CD4-positive, alpha-beta T cell (primary cell): ENCODE measurements at regions not wholly inside any gene's neighbourhood (a gene's known extent, or its start where the extent isn't known, plus 50 kb on each side); places are given as distances from the start of the nearest gene placed in this dataset.

Experiments used
- ATAC-seq: fragments of 200-7000 bp; cut with Tn5 transposase; one replicate; pipeline ENCODE4 v1.10.0; 2022; ENCODE audit warnings: mild to moderate bottlenecking; ENCODE audit not compliant: poor library complexity
- CTCF ChIA-PET: fragments of 350-600 bp; sonication (Branson Sonifier 250); formaldehyde crosslinking; loops from one replicate; lab custom pipeline; 2021; ENCODE audit warnings: antibody characterized with exemption, inconsistent platforms; lab: Charles Lee
- POLR2A ChIA-PET: fragments of 350-600 bp; sonication (Branson Sonifier 250); formaldehyde crosslinking; loops from one replicate; lab custom pipeline; 2021; ENCODE audit warnings: antibody characterized with exemption, inconsistent platforms; lab: Charles Lee
- DNase-seq, 14 experiments: peaks; one replicate each; pipeline ENCODE4 v3.0.0-alpha.2; 2013 to 2020; ENCODE audit warnings: mixed read lengths in 2 of 14
- H3K27ac ChIP-seq, 2 donors: one replicate each; pipeline versions ENCODE4 v1.5.1 to v1.7.0; 2013; ENCODE audit warnings: low read length in 2 of 2, low read depth in 1 of 2, mild to moderate bottlenecking in 1 of 2
- H3K27me3 ChIP-seq, 2 experiments: 1 replicate in 1 of 2; 2 replicates in 1 of 2; pipeline versions ENCODE4 v1.6.1 to v1.7.0; 2013; ENCODE audit warnings: low read length in 2 of 2, control low read depth in 1 of 2, mild to moderate bottlenecking in 1 of 2, moderate library complexity in 1 of 2; ENCODE audit not compliant: insufficient read depth in 2 of 2, control insufficient read depth in 1 of 2
- H3K36me3 ChIP-seq: one replicate; pipeline ENCODE4 v1.6.1; 2013; ENCODE audit warnings: low read length, control low read depth; ENCODE audit not compliant: insufficient read depth
- H3K4me1 ChIP-seq: one replicate; pipeline ENCODE4 v1.6.1; 2013; ENCODE audit warnings: low read length, control low read depth; ENCODE audit not compliant: insufficient read depth
- H3K4me3 ChIP-seq: one replicate; pipeline ENCODE4 v1.5.1; 2013; ENCODE audit warnings: mild to moderate bottlenecking, low read length, moderate library complexity
- H3K9me3 ChIP-seq, 2 experiments: 1 replicate in 1 of 2; 2 replicates in 1 of 2; pipeline versions ENCODE4 v1.6.1 to v1.7.0; 2013; ENCODE audit warnings: low read length in 2 of 2, mild to moderate bottlenecking in 2 of 2, control low read depth in 1 of 2, moderate library complexity in 1 of 2; ENCODE audit not compliant: control insufficient read depth in 1 of 2, insufficient read depth in 1 of 2
- H3K27ac Mint-ChIP-seq: one replicate; pipeline ENCODE4 v1.8.0; 2020; ENCODE audit warnings: mixed read lengths
- H3K27me3 Mint-ChIP-seq: one replicate; pipeline ENCODE4 v1.8.0; 2021; ENCODE audit warnings: mixed read lengths
- H3K36me3 Mint-ChIP-seq: one replicate; pipeline ENCODE4 v1.8.0; 2021; ENCODE audit warnings: low read depth, mixed read lengths
- H3K4me1 Mint-ChIP-seq: one replicate; pipeline ENCODE4 v1.8.0; 2021; ENCODE audit warnings: low read depth, mixed read lengths
- H3K4me3 Mint-ChIP-seq: one replicate; pipeline ENCODE4 v1.8.0; 2020; ENCODE audit warnings: mild to moderate bottlenecking, mixed read lengths
- H3K9me3 Mint-ChIP-seq: one replicate; pipeline ENCODE4 v1.8.0; 2020; ENCODE audit warnings: mixed read lengths
- intact Hi-C, 2 experiments: fragments of 100-400 bp; cut with DNase I in 1 of 2; cut with micrococcal nuclease in 1 of 2; formaldehyde crosslinking; loops; one replicate each; pipeline versions ENCODE4 v1.15.1 to v1.9.0; 2023 to 2025; cut with DNase I, micrococcal nuclease
- TF ChIP-seq, protein P1 (sequence below): fragments of 200-600 bp; IDR thresholded peaks from one replicate; pipeline ENCODE4 v1.8.0; 2022; ENCODE audit warnings: antibody characterized with exemption, mild to moderate bottlenecking

DNA sequence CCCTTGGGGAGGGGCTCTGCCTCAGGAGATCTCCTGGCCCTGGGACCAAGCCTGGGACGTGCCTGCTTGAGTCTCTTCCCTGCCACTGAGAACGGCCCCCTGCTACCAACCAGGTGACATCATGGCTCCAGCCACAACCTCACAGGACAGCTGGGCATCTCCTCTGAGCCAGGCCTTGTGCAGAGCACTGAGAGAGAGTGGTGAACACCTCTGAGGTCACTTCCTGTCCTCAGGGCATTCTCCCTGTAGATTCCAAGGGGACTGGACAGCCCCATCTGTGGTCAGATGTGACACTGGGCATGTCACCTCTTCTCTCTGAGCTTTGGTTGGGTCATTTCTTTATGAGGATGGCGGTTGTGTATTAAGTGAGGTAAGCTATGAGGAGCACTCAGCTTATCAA, 172.0 kb downstream of the MELK start:
- TF ChIP-seq, protein P1, sequence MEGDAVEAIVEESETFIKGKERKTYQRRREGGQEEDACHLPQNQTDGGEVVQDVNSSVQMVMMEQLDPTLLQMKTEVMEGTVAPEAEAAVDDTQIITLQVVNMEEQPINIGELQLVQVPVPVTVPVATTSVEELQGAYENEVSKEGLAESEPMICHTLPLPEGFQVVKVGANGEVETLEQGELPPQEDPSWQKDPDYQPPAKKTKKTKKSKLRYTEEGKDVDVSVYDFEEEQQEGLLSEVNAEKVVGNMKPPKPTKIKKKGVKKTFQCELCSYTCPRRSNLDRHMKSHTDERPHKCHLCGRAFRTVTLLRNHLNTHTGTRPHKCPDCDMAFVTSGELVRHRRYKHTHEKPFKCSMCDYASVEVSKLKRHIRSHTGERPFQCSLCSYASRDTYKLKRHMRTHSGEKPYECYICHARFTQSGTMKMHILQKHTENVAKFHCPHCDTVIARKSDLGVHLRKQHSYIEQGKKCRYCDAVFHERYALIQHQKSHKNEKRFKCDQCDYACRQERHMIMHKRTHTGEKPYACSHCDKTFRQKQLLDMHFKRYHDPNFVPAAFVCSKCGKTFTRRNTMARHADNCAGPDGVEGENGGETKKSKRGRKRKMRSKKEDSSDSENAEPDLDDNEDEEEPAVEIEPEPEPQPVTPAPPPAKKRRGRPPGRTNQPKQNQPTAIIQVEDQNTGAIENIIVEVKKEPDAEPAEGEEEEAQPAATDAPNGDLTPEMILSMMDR: no peak

DNA sequence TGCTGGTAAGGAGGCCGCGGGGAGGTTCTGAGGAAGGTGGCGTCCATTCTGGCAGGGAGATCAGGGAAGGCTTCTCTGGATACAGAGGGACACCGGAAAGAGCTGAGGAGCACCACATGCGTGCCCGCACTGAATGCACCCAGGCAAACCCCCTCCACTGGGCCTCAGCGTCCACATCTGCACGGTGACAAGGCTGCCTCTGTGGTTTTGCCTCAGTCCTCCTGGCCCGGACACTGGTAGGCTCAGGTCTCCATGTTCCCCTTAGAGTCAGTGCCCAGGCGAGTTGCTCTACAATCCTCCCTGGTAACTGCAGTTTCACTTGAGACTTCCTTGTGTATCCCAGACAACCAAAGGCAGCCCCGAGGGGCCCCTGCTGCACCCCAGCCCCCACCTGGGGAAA, 173.3 kb downstream of the MELK start:
- POLR2A ChIA-PET: no interaction called here
- ATAC-seq: no peak
- intact Hi-C loops: no loop called here
- Mint-ChIP-seq H3K27ac (no peak overlapping the region), H3K36me3 (no peaks in the 10 kb centered on the region), H3K9me3 (no peaks in the 10 kb centered on the region), H3K4me1 (no peaks in the 10 kb centered on the region), H3K27me3 (peaks cover 86% of the 10 kb centered on the region), H3K4me3 (no peak overlapping the region)
- Histone ChIP-seq H3K27me3 (peaks cover 21 to 22% of the 10 kb centered on the region in 2 experiments), H3K9me3 (peaks cover 0 to 3% of the 10 kb centered on the region in 2 experiments), H3K27ac (no peak overlapping the region), H3K4me3 (no peak overlapping the region), H3K36me3 (no peaks in the 10 kb centered on the region), H3K4me1 (no peaks in the 10 kb centered on the region)
- CTCF ChIA-PET: no interaction called here
- TF ChIP-seq, protein P1: no peak
- no peak for DNase-seq

More for the DNA sequence above, 172.0 kb downstream of the MELK start:
- Histone ChIP-seq H3K9me3 (peaks cover 0 to 3% of the 10 kb centered on the region in 2 experiments), H3K36me3 (no peaks in the 10 kb centered on the region), H3K27me3 (peaks cover 29 to 31% of the 10 kb centered on the region in 2 experiments), H3K4me3 (no peak overlapping the region), H3K27ac (no peak overlapping the region), H3K4me1 (peaks cover 2% of the 10 kb centered on the region)
- Mint-ChIP-seq H3K4me3 (no peak overlapping the region), H3K9me3 (no peaks in the 10 kb centered on the region), H3K4me1 (peaks cover 5% of the 10 kb centered on the region), H3K36me3 (no peaks in the 10 kb centered on the region), H3K27me3 (peaks cover 86% of the 10 kb centered on the region), H3K27ac (no peak overlapping the region)
- ChIA-PET CTCF (interaction anchor here (1.7 kb wide), 1 partner anchor 16 kb away, joined by 3 read pairs; no protein-coding TSS in a partner anchor), POLR2A (no interaction called here)
- ATAC-seq (no peak), DNase-seq (no peak)
- intact Hi-C loops: no loop called here

DNA sequence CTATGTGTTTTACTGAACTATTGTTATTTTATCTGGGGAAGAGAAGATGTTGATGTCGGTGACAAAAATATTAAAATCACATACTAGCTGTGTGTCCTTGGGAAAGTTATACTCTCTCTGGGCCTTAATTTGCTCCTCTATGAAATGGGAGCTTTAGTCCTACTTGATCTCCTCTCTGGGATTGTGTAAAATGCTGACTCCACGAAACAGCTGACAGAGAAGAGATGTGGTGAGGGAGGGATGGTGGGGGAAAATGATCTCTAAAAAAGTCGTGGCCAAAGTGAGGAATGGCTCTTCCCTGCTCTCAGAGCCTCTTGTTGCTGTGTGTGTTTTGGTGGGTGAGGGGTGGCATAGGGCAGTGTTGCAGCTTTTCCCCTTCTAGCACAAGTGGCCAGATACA, 173.7 kb downstream of the MELK start:
- Mint-ChIP-seq H3K27ac (no peak overlapping the region), H3K4me3 (no peak overlapping the region), H3K27me3 (peaks cover 86% of the 10 kb centered on the region), H3K9me3 (no peaks in the 10 kb centered on the region), H3K36me3 (no peaks in the 10 kb centered on the region), H3K4me1 (no peaks in the 10 kb centered on the region)
- H3K27me3 ChIP-seq: peaks cover 21 to 23% of the 10 kb centered on the region in 2 experiments
- DNase-seq: no peak
- ChIA-PET POLR2A (no interaction called here), CTCF (no interaction called here)
- no peak overlapping the region for H3K27ac ChIP-seq
- intact Hi-C loops: no loop called here
- no peak overlapping the region for H3K4me3 ChIP-seq
- TF ChIP-seq, protein P1: no peak
- H3K4me1 ChIP-seq: no peaks in the 10 kb centered on the region
- no peak for ATAC-seq
- peaks cover 0 to 3% of the 10 kb centered on the region in 2 experiments for H3K9me3 ChIP-seq
- no peaks in the 10 kb centered on the region for H3K36me3 ChIP-seq
